ENCODE measurements at regions not wholly inside any gene's neighbourhood (a gene's known extent, or its start where the extent isn't known, plus 50 kb on each side); places are given as distances from the start of the nearest gene placed in this dataset.

- DNase-seq (ENCODE audit: low read depth), result no peak
- Histone ChIP-seq H3K36me3 (ENCODE audit: control insufficient read depth, insufficient read depth, low read length) (peaks cover 10% of the 10 kb centered on the region), H3K4me3 (ENCODE audit: low read depth, low read length) (no peak overlapping the region), H3K27me3 (ENCODE audit: control insufficient read depth, insufficient read depth, low read length) (no peaks in the 10 kb centered on the region)
- TF ChIP-seq CTCF (IDR thresholded peaks at IDR 0.05; ENCODE audit: insufficient read depth, low read length, severe bottlenecking), result no peak
- FAIRE-seq, result no peak
Measured at GRCh38 chr5:168128557-168128956, 162.9 kb upstream of the WWC1 start.

GRCh38 chr5:168131519-168131918 is 159.9 kb upstream of the WWC1 start:
- TF ChIP-seq CTCF (IDR thresholded peaks at IDR 0.05; ENCODE audit: insufficient read depth, low read length, severe bottlenecking), result no peak
- no peak for FAIRE-seq
- Histone ChIP-seq H3K27me3 (ENCODE audit: control insufficient read depth, insufficient read depth, low read length) (no peaks in the 10 kb centered on the region), H3K36me3 (ENCODE audit: control insufficient read depth, insufficient read depth, low read length) (peaks cover 6% of the 10 kb centered on the region), H3K4me3 (ENCODE audit: low read depth, low read length) (no peak overlapping the region)
- no peak for DNase-seq (ENCODE audit: low read depth)

- FAIRE-seq, result no peak
- Histone ChIP-seq H3K27me3 (ENCODE audit: control insufficient read depth, insufficient read depth, low read length) (no peaks in the 10 kb centered on the region), H3K36me3 (ENCODE audit: control insufficient read depth, insufficient read depth, low read length) (peaks cover 3% of the 10 kb centered on the region), H3K4me3 (ENCODE audit: low read depth, low read length) (no peak overlapping the region)
- no peak for TF ChIP-seq CTCF (IDR thresholded peaks at IDR 0.05; ENCODE audit: insufficient read depth, low read length, severe bottlenecking)
- DNase-seq (ENCODE audit: low read depth), result no peak
Measured at GRCh38 chr5:168132241-168132641, 159.2 kb upstream of the WWC1 start.

GRCh38 chr5:168135897-168136296 is 155.5 kb upstream of the WWC1 start:
- no peak overlapping the region for H3K4me3 ChIP-seq (ENCODE audit: low read depth, low read length)
- no peaks in the 10 kb centered on the region for H3K27me3 ChIP-seq (ENCODE audit: control insufficient read depth, insufficient read depth, low read length)
- FAIRE-seq (no peak), DNase-seq (ENCODE audit: low read depth) (no peak)
- no peak for TF ChIP-seq CTCF (IDR thresholded peaks at IDR 0.05; ENCODE audit: insufficient read depth, low read length, severe bottlenecking)
- peaks cover 2% of the 10 kb centered on the region for H3K36me3 ChIP-seq (ENCODE audit: control insufficient read depth, insufficient read depth, low read length)

GRCh38 chr5:168136340-168136739 is 155.1 kb upstream of the WWC1 start:
- Histone ChIP-seq H3K36me3 (ENCODE audit: control insufficient read depth, insufficient read depth, low read length) (peaks cover 2% of the 10 kb centered on the region), H3K27me3 (ENCODE audit: control insufficient read depth, insufficient read depth, low read length) (no peaks in the 10 kb centered on the region), H3K4me3 (ENCODE audit: low read depth, low read length) (no peak overlapping the region)
- no peak for FAIRE-seq
- TF ChIP-seq CTCF (IDR thresholded peaks at IDR 0.05; ENCODE audit: insufficient read depth, low read length, severe bottlenecking), result no peak
- no peak for DNase-seq (ENCODE audit: low read depth)

GRCh38 chr5:168137265-168137664 is 154.2 kb upstream of the WWC1 start:
- DNase-seq (ENCODE audit: low read depth) (no peak), FAIRE-seq (no peak)

More at GRCh38 chr5:168137265-168137664, 154.2 kb upstream of the WWC1 start:
- Histone ChIP-seq H3K4me3 (ENCODE audit: low read depth, low read length) (no peak overlapping the region), H3K27me3 (ENCODE audit: control insufficient read depth, insufficient read depth, low read length) (no peaks in the 10 kb centered on the region), H3K36me3 (ENCODE audit: control insufficient read depth, insufficient read depth, low read length) (peaks cover 2% of the 10 kb centered on the region)
- no peak for TF ChIP-seq CTCF (IDR thresholded peaks at IDR 0.05; ENCODE audit: insufficient read depth, low read length, severe bottlenecking)

Data from bronchial epithelial cell (primary cell).